Embryonic facial prominence (tissue), 1 donor: ENCODE measurements at regions not wholly inside any gene's neighbourhood (a gene's known extent, or its start where the extent isn't known, plus 50 kb on each side); places are given as distances from the start of the nearest gene placed in this dataset.
A peak's percentile ranks its signal among the peaks of the same experiment; 100 is the strongest.
"Not testable (repeated sequence)": the region's sequence is repeated elsewhere in the genome, so short reads cannot be mapped to it uniquely, and the experiment has no call there.

Source experiments
- DNase-seq: peaks from one replicate; pipeline ENCODE4 v3.0.0-alpha.2; 2016; ENCODE audit errors: extremely low spot score

GRCh38 chr2:64743739-64744330 lies 90.1 kb upstream of the SERTAD2 start:
- DNase-seq: no peak

- DNase-seq: no peak
Measured at GRCh38 chr2:64745562-64745961, 91.8 kb upstream of the SERTAD2 start.

- not testable (repeated sequence) for DNase-seq
Measured at GRCh38 chr2:64747690-64748091, 94.0 kb upstream of the SERTAD2 start.

- DNase-seq: no peak
Measured at GRCh38 chr2:64748147-64748546, 94.4 kb upstream of the SERTAD2 start.

- no peak for DNase-seq
Measured at GRCh38 chr2:64748561-64748960, 94.8 kb upstream of the SERTAD2 start.

GRCh38 chr2:64749446-64749845 lies 95.7 kb upstream of the SERTAD2 start:
- DNase-seq: no peak

- peak; percentile 40 for DNase-seq
Measured at GRCh38 chr2:64750001-64750816, 96.5 kb upstream of the SERTAD2 start.

- peak; percentile 97 for DNase-seq
Measured at GRCh38 chr2:64750817-64751285, 97.1 kb upstream of the SERTAD2 start.

GRCh38 chr2:64751286-64752260 lies 97.9 kb upstream of the SERTAD2 start:
- peak; percentile 54 for DNase-seq

GRCh38 chr2:64753399-64753798 lies 99.7 kb upstream of the SERTAD2 start:
- no peak for DNase-seq

GRCh38 chr2:64754570-64754969 lies 100.9 kb upstream of the SERTAD2 start:
- no peak for DNase-seq

GRCh38 chr2:64757126-64757525 lies 103.4 kb upstream of the SERTAD2 start:
- no peak for DNase-seq

GRCh38 chr2:64760128-64760527 lies 106.4 kb upstream of the SERTAD2 start:
- no peak for DNase-seq

- no peak for DNase-seq
Measured at GRCh38 chr2:64762301-64762997, 108.7 kb upstream of the SERTAD2 start.

- DNase-seq: no peak
Measured at GRCh38 chr2:64763126-64763525, 109.4 kb upstream of the SERTAD2 start.

GRCh38 chr2:64765160-64765805 lies 111.6 kb upstream of the SERTAD2 start:
- DNase-seq: no peak

GRCh38 chr2:64766841-64767669 lies 113.3 kb upstream of the SERTAD2 start:
- no peak for DNase-seq

GRCh38 chr2:64767670-64768468 lies 114.2 kb upstream of the SERTAD2 start:
- DNase-seq: peak; percentile 85

GRCh38 chr2:64768491-64769005 lies 114.8 kb upstream of the SERTAD2 start:
- no peak for DNase-seq
